ENCODE measurements at regions not wholly inside any gene's neighbourhood (a gene's known extent, or its start where the extent isn't known, plus 50 kb on each side); places are given as distances from the start of the nearest gene placed in this dataset.

DNA sequence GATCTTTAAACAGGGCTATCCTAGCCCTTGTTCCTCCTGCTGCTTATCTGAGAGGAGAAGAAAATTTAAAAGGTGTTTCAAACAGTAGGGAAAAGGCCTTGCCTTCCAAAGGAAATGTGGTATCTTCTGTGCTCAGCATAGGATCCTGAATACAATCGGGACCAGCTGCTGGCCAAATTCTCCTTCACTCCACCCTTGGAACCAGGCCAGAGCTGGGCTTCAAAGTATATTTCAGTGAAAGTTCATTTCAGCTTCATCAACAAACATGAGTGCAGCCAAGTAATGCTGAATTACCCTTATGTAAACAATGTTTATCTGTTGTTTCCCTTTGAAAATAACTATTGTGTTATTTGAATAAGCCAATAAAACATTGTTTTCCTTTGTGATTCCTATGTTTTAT is 146.5 kb upstream of the MEOX2 start:
- TF ChIP-seq, protein P1, sequence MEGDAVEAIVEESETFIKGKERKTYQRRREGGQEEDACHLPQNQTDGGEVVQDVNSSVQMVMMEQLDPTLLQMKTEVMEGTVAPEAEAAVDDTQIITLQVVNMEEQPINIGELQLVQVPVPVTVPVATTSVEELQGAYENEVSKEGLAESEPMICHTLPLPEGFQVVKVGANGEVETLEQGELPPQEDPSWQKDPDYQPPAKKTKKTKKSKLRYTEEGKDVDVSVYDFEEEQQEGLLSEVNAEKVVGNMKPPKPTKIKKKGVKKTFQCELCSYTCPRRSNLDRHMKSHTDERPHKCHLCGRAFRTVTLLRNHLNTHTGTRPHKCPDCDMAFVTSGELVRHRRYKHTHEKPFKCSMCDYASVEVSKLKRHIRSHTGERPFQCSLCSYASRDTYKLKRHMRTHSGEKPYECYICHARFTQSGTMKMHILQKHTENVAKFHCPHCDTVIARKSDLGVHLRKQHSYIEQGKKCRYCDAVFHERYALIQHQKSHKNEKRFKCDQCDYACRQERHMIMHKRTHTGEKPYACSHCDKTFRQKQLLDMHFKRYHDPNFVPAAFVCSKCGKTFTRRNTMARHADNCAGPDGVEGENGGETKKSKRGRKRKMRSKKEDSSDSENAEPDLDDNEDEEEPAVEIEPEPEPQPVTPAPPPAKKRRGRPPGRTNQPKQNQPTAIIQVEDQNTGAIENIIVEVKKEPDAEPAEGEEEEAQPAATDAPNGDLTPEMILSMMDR (IDR thresholded peaks at IDR 0.05; ENCODE audit: low read length), result no peak
- no peak for TF ChIP-seq EZH2phosphoT487 (IDR thresholded peaks at IDR 0.05; ENCODE audit: low read length)
- no peak for TF ChIP-seq EZH2 (optimal IDR thresholded peaks at IDR 0.05; ENCODE audit: low read depth, low read length)
- Histone ChIP-seq H4K20me1 (ENCODE audit: insufficient read depth, low read length) (no peaks in the 10 kb centered on the region), H3K4me3 (ENCODE audit: low read length) (no peak overlapping the region), H3K27me3 (replicated peaks; ENCODE audit: insufficient read depth, low read length) (no peaks in the 10 kb centered on the region), H3F3A (ENCODE audit: insufficient read depth, low read length) (no peaks in the 10 kb centered on the region), H3K9me2 (replicated peaks; ENCODE audit: insufficient read depth, low read length) (no peaks in the 10 kb centered on the region), H3K79me2 (ENCODE audit: low read length) (no peaks in the 10 kb centered on the region), H3K9me3 (replicated peaks; ENCODE audit: insufficient read depth, low read length) (no peaks in the 10 kb centered on the region), H3K4me1 (ENCODE audit: low read length) (no peaks in the 10 kb centered on the region), H2AFZ (ENCODE audit: low read length) (no peak overlapping the region), H3K9ac (ENCODE audit: low read length) (no peak overlapping the region), H3K36me3 (replicated peaks; ENCODE audit: insufficient read depth, low read length) (no peaks in the 10 kb centered on the region), H3K4me2 (ENCODE audit: low read depth, low read length) (no peak overlapping the region), H3K27ac (ENCODE audit: low read length) (no peak overlapping the region)
- no peak for DNase-seq

DNA sequence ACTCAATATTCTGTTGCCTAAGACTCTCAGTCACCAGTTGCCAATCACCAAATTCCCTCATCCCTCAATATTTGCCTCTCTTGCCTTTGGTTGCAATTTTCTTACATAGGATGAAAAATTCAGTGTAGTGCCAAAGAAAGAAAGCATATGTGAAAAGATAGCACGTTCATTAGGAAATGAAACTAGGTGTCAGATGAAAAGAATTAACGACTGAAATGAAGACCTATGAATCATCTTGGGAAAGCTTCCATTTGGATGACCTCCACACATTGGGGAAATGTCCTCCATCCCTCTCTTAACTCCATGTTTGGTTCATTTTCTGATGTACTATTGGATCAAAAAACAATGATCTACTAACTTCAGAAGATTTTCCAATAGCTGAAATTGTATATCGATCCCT is 145.1 kb upstream of the MEOX2 start:
- Histone ChIP-seq H4K20me1 (ENCODE audit: insufficient read depth, low read length) (no peaks in the 10 kb centered on the region), H3K4me1 (ENCODE audit: low read length) (no peaks in the 10 kb centered on the region), H2AFZ (ENCODE audit: low read length) (no peak overlapping the region), H3K4me3 (ENCODE audit: low read length) (no peak overlapping the region), H3K27me3 (replicated peaks; ENCODE audit: insufficient read depth, low read length) (no peaks in the 10 kb centered on the region), H3K36me3 (replicated peaks; ENCODE audit: insufficient read depth, low read length) (no peaks in the 10 kb centered on the region), H3K9me2 (replicated peaks; ENCODE audit: insufficient read depth, low read length) (no peaks in the 10 kb centered on the region), H3K79me2 (ENCODE audit: low read length) (no peaks in the 10 kb centered on the region), H3K9ac (ENCODE audit: low read length) (no peak overlapping the region), H3K27ac (ENCODE audit: low read length) (no peak overlapping the region), H3K9me3 (replicated peaks; ENCODE audit: insufficient read depth, low read length) (no peaks in the 10 kb centered on the region), H3K4me2 (ENCODE audit: low read depth, low read length) (no peak overlapping the region), H3F3A (ENCODE audit: insufficient read depth, low read length) (no peaks in the 10 kb centered on the region)
- DNase-seq, result no peak
- no peak for TF ChIP-seq EZH2phosphoT487 (IDR thresholded peaks at IDR 0.05; ENCODE audit: low read length)
- no peak for TF ChIP-seq EZH2 (optimal IDR thresholded peaks at IDR 0.05; ENCODE audit: low read depth, low read length)
- TF ChIP-seq, protein P1 (IDR thresholded peaks at IDR 0.05; ENCODE audit: low read length), result no peak

DNA sequence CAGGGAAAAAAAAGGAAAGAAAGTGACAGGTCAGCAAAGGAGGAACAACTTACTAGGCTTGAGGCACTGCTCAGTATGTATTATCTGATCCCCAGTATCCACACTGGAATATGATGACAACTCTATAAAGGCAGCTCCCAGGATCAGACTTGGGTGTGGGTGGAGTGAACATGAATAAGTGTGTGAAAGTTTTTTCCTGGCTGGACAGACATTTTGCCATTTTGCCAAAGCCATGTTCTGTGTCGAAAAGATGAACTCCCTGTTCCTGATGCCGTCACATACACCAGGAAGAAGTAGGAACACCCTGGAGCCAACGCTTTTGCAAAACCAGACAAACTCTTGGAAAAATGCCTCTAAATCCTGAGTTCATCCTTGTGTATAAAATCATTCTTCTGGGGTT is 143.2 kb upstream of the MEOX2 start:
- Histone ChIP-seq H4K20me1 (ENCODE audit: insufficient read depth, low read length) (no peaks in the 10 kb centered on the region), H2AFZ (ENCODE audit: low read length) (no peak overlapping the region), H3K9me2 (replicated peaks; ENCODE audit: insufficient read depth, low read length) (no peaks in the 10 kb centered on the region), H3K4me3 (ENCODE audit: low read length) (no peak overlapping the region), H3K4me1 (ENCODE audit: low read length) (no peaks in the 10 kb centered on the region), H3K9ac (ENCODE audit: low read length) (no peak overlapping the region), H3K4me2 (ENCODE audit: low read depth, low read length) (no peak overlapping the region), H3K27me3 (replicated peaks; ENCODE audit: insufficient read depth, low read length) (no peaks in the 10 kb centered on the region), H3K27ac (ENCODE audit: low read length) (no peak overlapping the region), H3K79me2 (ENCODE audit: low read length) (no peaks in the 10 kb centered on the region), H3F3A (ENCODE audit: insufficient read depth, low read length) (no peaks in the 10 kb centered on the region), H3K9me3 (replicated peaks; ENCODE audit: insufficient read depth, low read length) (no peaks in the 10 kb centered on the region), H3K36me3 (replicated peaks; ENCODE audit: insufficient read depth, low read length) (no peaks in the 10 kb centered on the region)
- TF ChIP-seq, protein P1 (IDR thresholded peaks at IDR 0.05; ENCODE audit: low read length), result no peak
- TF ChIP-seq EZH2 (optimal IDR thresholded peaks at IDR 0.05; ENCODE audit: low read depth, low read length) (no peak), EZH2phosphoT487 (IDR thresholded peaks at IDR 0.05; ENCODE audit: low read length) (no peak)
- no peak for DNase-seq

All from MM.1S (cell line).